Stimulated activated CD4-positive, alpha-beta T cell treated with anti-CD3 and anti-CD28 coated beads, TNF-alpha, amount 100 ng/mL, for 24 hours (primary cell): ENCODE measurements at regions not wholly inside any gene's neighbourhood (a gene's known extent, or its start where the extent isn't known, plus 50 kb on each side); places are given as distances from the start of the nearest gene placed in this dataset.
"Not testable (repeated sequence)": the region's sequence is repeated elsewhere in the genome, so short reads cannot be mapped to it uniquely, and the experiment has no call there.

Source experiments
- DNase-seq, 3 experiments: peaks; one replicate each; pipeline ENCODE4 v3.0.0-alpha.2; 2020; ENCODE audit warnings: low read depth in 3 of 3

DNA sequence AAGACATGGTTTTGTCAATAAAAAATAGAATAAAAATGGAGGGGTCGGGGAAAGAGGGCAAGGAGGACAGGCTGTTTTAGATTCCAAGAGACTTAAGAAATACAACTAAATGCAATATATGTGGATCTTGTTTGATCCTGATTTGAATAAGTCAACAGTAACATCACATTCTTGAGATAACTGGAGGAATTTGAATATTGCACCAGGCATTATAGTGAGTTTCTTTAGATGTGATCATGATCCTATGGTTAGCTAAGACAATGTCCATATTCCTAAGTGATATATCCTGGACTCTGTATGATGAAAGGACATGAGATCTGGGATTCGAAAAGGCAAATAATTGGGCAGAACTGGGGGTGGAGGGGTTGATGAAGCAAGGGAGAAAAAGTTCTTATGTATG, 311.8 kb downstream of the PLPP3 start:
- no peak for DNase-seq

DNA sequence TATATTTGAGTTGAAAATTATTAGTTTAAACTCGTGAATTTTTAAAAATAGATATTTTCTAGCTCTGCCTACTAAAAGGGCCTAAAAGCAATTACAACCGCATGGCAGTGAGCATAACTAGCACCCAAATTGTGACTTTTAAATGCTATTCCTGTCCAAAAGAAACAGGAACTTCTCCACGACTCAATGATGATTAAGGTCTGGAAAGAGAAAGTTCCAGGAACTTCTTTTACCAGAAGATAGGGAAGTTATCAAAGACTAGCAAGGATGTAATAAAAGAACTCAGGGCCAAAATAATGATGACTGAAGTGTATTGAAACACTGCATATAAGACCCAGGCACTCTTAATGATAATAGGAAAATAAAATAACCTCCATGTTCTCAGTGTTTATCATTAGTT, 313.0 kb downstream of the PLPP3 start:
- DNase-seq, result no peak

DNA sequence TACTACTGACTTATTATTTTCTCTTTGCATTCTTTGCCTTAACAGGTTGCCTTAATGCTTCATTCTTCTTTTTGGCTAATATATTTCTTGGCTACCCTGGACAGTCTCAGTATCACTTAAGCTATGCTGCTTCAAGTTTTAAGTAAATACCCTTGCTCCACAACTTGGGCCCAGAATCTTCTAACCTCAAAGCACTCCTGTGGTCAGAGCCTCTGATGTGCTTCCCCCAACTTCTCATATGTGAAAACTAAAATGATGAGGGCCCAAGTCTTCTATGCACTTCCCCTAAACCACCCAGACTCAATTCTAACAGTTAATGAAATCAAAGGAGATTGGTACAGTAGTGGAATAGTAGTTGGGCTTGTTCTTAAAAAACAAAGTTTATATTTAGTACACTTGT, 314.1 kb downstream of the PLPP3 start:
- no peak for DNase-seq

DNA sequence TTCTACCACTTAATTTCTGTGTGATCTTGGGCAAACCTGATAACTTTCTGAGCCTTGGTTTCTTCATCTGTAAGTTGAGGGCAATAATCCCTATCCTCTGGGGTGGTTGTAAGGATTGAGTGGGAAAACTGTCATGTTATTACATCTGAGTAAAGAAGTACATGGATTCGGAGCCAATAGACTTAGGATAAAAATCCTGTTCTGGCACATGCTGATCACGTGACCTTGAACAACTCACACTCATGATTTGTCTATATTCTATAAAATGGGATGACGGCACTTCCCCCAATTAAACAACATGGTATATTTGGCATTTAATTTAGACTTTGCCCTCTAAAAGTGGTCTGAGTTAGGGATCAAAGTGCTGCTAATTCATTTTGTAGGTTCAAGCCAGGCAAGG, 315.5 kb downstream of the PLPP3 start:
- DNase-seq, result no peak

DNA sequence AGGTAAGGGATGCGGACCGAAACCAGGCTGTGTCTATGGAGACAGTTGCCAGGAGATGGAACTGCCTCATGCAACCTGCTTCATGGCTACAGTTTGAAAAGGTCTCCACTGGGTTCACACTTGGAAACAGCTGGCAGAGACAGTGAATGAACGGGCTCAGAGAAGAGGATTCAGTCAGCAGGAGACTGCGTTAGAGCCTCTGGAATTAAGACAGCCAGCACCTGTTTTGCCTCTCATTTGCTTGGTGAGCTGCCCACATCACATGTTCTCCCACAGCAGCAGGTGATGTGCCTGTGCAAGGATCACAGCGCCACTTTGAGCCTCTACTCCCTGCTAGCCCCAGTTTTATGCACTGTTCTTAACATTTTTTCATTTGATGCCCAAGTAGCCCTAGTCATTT, 321.0 kb downstream of the PLPP3 start:
- DNase-seq, result no peak

DNA sequence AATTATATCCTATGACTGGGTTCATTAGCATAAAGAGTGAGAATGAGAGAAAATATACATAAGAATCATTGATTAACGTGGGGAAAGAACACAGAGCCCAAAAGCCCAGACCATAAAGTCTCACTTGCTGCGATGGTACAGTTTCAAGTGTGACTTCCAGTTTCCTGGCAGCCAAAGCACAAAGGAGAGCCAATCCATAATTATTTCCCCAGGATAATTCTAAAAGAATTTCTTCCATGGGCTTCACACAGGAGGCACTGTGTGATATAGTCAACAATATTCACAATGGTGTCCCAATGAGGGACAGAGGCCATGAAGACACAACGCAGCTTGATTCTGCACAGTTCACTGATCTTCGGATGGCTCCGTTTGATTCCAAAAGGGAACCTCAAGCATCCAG, 321.6 kb downstream of the PLPP3 start:
- DNase-seq, result no peak

DNA sequence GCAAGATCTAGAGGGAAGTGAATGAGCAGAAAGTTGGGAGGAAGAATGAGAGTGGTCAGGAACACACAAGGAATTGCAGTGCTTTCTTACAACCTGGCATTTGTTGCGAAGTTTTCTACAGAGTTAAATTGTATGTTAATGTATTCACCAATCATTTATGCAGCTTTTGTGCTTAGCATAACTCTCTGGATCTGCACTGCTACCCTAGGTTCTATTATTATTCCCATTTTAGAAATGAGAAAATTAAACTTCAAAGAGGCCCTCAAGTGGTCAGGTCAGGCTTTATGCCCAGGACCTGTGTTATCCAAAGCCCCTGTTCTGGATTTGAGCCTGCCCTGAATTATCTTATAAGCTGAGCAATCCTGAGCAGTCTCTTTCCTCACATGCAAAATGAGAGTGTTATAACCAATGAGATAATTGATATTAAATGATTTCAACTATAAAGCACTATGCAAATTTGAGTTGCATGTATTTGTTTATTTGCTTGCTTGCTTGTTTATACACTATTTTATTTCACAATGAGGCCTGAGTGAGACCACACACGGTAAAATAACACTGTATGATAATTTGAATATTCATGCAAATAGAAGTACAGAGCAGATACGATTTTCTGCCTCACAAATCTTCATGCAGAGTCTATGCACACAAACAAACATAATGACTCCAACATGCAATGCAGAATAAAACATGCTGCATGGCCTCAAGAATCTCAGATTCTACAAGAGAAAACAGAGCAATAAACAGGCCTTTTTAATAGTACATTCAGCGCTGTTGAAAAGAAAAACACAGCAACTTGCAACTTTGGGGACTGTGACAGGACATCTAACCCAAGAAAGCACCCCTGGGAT, 323.0 kb downstream of the PLPP3 start:
- DNase-seq, result no peak

DNA sequence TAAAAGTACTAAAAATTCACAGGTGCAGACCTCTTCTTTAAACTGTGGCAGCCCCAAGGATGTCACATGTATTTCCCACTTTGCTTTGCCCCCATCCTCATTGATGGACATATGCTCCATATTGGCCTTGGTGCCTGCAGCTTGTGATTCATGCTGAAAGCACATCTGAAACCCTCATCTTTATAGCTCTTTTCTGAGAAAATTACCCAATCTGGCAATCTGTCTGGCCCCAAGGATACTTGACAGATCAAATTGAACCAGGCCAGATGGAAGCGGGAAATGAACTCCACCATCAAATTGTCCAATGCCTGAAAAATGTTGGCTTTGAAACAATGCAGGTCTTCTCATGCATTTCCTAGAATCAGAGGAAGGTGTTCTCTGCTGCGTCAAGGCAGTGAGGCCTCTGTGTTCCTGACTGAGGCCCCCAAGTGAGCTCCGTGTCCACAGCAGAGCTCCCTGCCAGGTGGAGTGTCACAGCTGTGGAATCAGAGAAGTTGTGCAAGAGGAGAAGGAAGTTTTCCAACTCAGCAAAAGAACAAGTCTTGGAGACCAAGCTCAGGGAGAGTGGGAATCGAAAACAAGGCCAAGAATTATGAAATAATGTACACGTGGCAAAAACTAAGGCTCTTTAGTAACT, 323.7 kb downstream of the PLPP3 start:
- DNase-seq, result no peak

DNA sequence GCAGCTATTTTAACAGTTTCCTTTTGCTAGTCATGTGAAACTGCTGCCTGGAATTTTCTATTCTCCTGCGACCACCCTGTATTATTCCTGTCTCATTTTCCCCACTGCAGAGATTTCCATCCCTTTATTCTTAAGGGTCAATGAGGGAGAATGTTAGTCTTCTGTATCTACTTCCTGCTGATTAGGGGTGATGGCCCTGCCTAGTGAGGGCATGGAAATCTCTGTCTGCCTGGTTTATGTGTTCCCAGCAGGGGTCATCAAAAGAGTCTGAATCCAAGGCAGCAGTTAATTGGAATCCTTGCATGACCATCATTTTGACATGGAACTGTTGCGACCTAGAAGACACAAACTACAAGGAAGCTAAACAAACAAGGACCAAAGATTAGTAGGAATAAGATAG, 325.2 kb downstream of the PLPP3 start:
- no peak for DNase-seq

DNA sequence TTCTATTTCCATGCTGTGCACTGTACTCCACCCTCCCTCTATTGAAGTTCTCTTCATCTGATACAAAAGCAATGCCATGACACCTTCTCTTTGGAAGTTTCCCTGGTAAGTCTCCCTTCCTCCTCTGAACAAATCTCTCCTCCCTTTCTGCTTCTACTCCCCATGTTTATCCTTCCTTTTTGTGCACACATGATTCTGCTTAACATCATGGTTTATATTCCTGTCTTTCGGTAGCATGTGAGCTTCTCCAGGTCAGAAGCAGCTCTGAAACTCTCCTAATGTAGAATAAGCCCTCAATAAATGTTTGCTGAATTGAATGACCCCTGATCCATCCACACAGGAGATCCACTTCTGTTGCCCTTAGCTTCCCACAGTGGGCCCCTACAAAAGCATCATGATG, 328.6 kb downstream of the PLPP3 start:
- no peak for DNase-seq

DNA sequence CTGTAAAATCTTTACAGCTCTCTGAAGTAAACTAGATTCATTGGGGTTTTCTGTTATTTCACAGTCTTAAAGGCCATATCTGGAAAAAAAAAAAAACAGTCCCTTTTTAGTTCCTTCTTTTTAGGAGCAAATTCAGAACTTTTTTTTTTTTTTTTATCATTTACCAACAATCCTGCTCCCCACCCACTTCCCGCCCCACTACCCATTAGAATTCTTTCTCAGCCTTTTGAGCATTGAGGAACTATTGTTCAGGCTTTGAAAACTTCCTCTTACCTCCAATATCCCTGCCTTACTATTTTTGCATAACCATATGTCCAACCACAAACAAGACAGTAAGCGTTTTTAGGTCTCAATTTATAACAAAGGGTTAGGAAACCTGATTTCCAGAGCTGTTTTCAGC, 330.1 kb downstream of the PLPP3 start:
- DNase-seq, result no peak

DNA sequence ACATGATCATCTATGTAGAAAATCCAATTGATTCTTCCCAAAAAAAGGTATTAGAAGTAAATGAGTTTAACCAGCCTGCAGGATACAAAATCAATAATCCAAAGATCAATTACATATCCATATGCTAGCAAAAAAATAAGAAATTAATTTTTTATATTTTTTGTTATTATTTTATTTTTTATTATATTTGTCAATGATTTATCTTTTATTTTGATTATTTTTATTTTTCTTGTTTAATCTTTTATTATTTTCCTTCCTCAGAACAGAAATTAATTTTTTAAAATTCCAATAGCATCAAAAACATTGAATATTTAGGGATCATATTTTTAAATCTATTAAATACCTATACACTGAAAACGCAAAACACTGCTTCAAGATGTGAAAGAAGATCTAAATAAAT, 331.2 kb downstream of the PLPP3 start:
- no peak for DNase-seq

DNA sequence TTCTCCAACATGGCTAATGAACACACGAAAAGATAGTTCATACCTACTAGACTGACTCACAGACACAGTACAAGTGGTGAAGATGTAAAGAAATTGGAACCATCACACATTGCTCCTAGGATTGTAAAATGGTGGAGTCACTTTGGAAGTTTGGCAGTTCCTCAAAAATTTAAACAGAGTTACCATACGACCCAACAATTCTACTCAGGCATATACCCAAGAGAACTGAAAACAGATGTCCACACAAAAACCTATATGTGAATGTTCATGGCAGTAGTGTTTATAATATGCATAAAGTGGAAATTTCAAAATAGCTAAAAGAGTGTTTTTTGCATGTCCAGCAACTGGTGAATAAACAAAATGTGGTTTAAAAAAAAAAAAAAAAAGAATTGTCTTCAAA, 332.6 kb downstream of the PLPP3 start:
- DNase-seq, result not testable (repeated sequence)

DNA sequence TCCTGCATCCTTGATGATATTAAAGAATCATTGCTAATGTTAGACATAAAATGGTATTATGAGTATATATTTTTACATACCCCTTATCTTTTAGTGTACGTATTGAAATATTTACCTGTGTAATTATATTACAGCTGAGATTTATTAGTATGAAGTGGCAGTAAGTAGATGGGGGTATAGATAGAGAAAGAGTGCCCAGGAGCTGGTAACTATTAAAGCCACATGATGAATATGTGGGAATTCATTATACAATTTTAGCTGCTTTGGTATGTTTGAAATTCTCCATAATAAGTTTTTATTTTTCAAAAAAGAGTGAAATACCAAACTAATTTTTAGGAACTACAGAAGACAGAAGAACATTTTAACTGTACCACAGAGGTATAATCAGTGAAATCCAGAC, 339.0 kb downstream of the PLPP3 start:
- no peak for DNase-seq

DNA sequence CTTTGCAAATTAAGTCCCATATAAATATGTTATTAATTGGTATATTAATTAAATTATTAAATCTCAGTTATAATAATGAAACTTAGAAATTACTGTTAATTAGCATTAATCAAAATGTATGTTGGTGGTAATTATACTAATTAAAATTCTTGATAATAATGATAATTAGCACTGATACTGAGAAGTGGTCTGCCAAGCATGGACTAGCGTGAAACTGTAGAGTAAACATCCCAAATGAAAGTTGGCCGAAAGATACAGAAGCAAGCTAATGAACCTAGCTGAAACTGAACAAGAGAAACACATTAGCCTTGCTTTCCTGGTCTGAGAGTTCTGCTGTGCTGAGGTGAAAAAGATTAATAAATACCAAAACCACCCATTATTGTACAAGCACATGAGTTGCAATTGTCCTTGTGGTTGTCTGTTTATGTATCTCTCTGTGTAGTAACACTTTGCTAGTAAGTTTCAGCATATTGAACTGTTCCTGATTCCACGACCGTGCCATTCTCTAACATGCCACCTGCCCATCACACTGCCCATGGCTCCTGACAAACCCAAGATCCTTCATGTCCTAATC, 341.8 kb downstream of the PLPP3 start:
- no peak for DNase-seq

DNA sequence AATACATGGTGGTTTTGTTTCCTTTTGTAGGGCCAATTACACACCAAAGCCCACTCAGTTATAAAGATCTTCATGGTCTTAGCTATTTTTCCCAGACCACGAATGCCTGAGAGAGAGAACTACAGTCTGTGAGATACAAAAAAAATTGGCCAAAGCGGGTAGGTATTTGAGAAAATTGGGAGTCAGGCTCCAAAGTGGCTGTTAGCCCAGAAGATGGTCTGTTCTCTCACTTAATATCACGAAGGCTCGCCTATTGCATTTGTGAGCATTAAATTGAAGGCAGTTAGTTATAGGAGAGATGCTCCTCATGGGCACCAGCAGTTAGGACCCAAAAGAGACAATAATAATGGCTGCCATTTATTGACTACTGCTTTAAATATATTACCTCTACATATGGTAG, 342.7 kb downstream of the PLPP3 start:
- no peak for DNase-seq

DNA sequence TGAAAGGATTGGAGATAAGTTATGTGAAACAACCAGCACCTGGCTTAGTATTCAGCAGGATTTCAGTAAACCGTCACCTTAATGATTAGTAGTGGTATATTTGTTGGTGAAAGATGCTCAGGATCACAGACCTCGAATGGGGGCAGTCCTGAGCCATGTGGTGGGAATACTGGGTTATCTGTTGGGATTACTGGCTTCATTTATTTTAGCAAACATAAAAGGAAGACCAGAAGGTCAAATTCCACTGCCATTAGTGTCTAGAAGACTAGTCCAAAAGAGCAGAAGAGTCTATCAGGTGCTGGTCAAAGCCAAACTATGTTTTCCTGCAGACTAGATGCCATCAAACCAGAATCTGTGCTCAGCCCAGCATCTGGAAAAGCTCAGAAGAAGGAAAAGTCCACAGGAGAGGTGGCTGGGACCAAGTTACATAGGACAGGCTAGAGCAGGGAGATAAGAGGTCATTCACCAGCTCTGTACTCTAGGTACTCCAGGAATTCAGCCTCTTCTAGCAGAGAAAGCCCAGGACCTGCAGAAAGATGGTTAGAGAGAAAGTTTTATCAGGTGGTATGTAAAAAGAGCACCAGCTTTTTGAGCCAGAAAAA, 343.4 kb downstream of the PLPP3 start:
- no peak for DNase-seq

DNA sequence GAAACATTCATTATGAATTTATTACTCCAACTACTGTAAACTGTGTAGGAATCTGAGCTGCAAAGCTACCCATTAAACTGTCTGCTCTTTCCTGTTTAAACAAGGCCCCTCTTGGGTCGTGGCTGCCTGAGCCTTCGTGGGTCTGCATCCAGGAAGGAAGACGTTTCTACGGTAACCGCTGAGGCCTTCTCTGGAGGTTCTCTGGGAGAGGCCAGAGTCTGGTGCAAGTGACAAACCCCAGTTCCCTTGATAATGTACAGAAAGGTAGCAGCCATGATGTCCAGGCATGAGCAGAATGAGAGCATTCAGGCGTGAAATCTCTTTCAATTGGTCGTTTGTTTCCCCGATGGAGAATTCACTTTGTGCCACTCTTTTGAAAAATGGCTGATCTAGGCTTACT, 350.2 kb downstream of the PLPP3 start:
- DNase-seq, result no peak

DNA sequence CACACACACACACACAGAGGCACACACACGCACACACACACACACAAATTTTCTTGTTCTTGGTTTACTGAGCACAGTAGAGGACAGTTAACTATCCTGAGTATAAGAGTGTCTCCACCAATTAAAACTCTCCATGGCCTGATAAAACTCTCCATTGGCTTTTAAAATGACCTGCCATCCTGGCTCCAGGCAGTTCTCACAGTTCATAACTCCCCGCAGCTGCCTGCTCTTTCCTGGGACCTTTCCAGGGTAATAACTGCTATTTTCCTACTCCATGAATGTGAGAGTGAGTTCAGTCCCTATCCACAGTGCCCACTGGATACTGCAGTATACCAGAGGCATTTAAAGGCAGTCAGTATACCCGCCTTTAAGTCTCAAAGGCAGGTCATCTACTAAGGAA, 351.5 kb downstream of the PLPP3 start:
- DNase-seq, result no peak

DNA sequence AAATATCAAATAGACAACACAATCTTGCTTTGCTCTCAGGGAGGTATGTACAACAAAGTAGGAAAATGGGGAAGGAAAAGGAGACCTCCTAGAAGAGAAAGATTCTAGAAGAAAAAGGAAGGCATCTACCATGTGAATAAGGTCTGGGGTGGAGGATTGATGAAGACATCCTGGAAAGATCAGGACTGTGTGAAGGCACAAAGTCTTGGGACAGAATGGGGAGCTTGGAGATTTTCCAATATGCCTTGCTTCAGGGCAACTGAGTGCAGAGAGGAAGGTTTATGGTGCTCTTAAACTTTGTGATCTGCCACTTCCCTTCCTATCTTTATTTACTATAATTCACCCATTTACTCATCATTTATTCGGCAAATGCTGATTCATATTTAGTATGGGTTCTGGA, 352.0 kb downstream of the PLPP3 start:
- DNase-seq, result no peak

DNA sequence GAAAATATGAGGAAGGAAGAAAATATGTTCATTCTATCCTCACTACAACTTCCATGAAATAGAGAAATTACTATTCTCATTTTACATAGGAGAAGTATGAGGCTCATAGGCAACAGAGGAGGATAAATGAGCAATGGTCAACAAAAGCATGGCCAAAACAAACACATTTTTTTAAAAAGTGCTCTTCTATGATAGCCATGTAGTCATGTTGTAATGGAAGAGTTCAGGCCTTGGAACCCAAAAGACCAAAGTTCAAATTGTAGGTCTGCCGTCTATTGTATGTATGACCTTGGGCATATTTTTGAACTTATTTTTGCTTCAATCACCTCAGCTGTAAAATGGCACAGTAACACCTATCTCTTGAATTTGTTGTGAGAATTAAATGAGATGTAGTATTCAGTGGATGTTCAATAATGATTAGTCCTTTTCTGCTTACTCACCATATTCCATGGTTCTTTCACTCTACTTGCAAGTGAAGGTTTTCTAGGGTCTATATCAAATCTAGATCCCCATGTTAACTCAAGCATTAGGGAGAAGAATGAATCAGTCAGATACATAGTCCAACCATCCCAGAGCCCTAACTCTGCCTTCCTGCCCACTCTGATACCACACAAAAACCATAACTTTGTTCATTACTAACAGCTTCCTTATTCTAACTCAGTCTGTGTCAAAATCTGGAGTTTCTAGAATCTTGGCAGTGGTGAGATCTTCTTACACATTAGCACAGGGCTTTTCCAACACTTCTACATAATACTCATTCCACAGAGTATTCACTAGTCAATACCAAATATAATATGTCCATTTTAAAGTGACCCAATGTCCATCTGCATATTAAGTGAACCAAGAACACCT, 353.2 kb downstream of the PLPP3 start:
- DNase-seq, result no peak

DNA sequence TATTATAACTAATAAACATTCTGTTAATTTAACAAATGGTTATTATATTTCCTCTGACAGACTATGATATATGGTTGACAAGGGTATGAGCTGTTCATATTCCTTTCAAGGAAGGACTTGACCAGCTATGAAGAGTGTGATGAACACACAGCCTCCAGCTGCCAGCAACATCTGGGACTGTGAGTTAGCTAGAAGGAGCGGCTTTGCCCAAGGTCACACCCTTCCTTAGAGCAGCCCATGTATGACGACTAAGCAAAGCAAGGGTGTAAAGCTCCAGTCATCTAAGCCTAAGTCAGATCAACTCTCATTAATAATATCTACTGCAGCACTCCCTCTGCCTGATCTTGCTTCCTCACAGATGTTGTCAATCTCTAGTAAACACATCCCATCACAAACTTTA, 355.4 kb downstream of the PLPP3 start:
- DNase-seq, result no peak
